ENCODE measurements at regions not wholly inside any gene's neighbourhood (a gene's known extent, or its start where the extent isn't known, plus 50 kb on each side); places are given as distances from the start of the nearest gene placed in this dataset.

GRCh38 chr5:82416512-82416911, 138.4 kb upstream of the RPS23 start:
- Histone ChIP-seq H3K27me3 (replicated peaks in 1 of 2; ENCODE audit: control insufficient read depth in 2 of 2, insufficient read depth in 2 of 2, low read length in 1 of 2) (no peaks in the 10 kb centered on the region), H3K9ac (ENCODE audit: control insufficient read depth, insufficient read depth, low read length) (no peak overlapping the region), H2AFZ (ENCODE audit: control insufficient read depth, low read depth, low read length) (no peak overlapping the region), H3K27ac (ENCODE audit: control insufficient read depth, insufficient read depth) (no peak overlapping the region), H4K20me1 (ENCODE audit: control insufficient read depth, insufficient read depth) (no peaks in the 10 kb centered on the region), H3K79me2 (ENCODE audit: control insufficient read depth, insufficient read depth, low read length) (no peaks in the 10 kb centered on the region), H3K4me1 (ENCODE audit: control insufficient read depth, insufficient read depth, low read length) (no peaks in the 10 kb centered on the region), H3K9me3 (replicated peaks; ENCODE audit: control insufficient read depth, insufficient read depth, low read length) (no peaks in the 10 kb centered on the region), H3K4me2 (ENCODE audit: control insufficient read depth, insufficient read depth) (no peak overlapping the region), H3K4me3 (no peak overlapping the region), H3K36me3 (ENCODE audit: control insufficient read depth in 2 of 2, insufficient read depth in 2 of 2, low read length in 1 of 2) (no peaks in the 10 kb centered on the region)
- in situ Hi-C loops (cut with MboI): no loop called here
- intact Hi-C loops (cut with micrococcal nuclease; ENCODE audit: unreplicated experiment): no loop called here
- BruUV-seq (replicated peaks): no TSS peak
- ChIA-PET CTCF (no interaction called here), RAD21 (ENCODE audit: unreplicated experiment) (no interaction called here), POLR2A (no interaction called here), SMC1A (ENCODE audit: uncharacterized antibody, unreplicated experiment) (no interaction called here)
- DNase-seq (ENCODE audit: low read depth, low spot score) (no peak), ATAC-seq (no peak), FAIRE-seq (no peak)
- 15% methylated on average over 4 of the region's 4 CpGs for WGBS (ENCODE audit: insufficient coverage, insufficient replicate concordance, low lambda C conversion rate, missing lambda C conversion rate)
- TF ChIP-seq SIN3A (IDR thresholded peaks at IDR 0.05; ENCODE audit: low read depth, low read length): no peak
- TF ChIP-seq ZNF592 (IDR thresholded peaks at IDR 0.05): no peak
- TF ChIP-seq HDAC6 (IDR thresholded peaks at IDR 0.05; ENCODE audit: unreplicated experiment): no peak
- no peak for TF ChIP-seq E2F8 (IDR thresholded peaks at IDR 0.05; ENCODE audit: low read depth, partially characterized antibody)
- no peak for TF ChIP-seq HDAC2 (IDR thresholded peaks at IDR 0.05)
- TF ChIP-seq ATF3 (IDR thresholded peaks at IDR 0.05; ENCODE audit: borderline replicate concordance, extremely low read depth, low read depth, low read length): no peak
- TF ChIP-seq LARP7 (IDR thresholded peaks at IDR 0.05): no peak
- TF ChIP-seq RB1 (IDR thresholded peaks at IDR 0.05; ENCODE audit: borderline replicate concordance): no peak
- TF ChIP-seq SUZ12 (IDR thresholded peaks at IDR 0.05; ENCODE audit: unreplicated experiment): no peak

All from GM12878 (cell line).